H9 (cell line): ENCODE measurements at regions not wholly inside any gene's neighbourhood (a gene's known extent, or its start where the extent isn't known, plus 50 kb on each side); places are given as distances from the start of the nearest gene placed in this dataset.
A peak's percentile ranks its signal among the peaks of the same experiment; 100 is the strongest.

Source experiments
- DNase-seq: peaks from one replicate; pipeline ENCODE4 v3.0.0-alpha.2; 2017
- H2AFZ ChIP-seq: one replicate; pipeline ENCODE4 v1.6.1; 2013; ENCODE audit warnings: mild to moderate bottlenecking, low read length, control low read depth, moderate library complexity
- H2AK5ac ChIP-seq: 2 replicates; pipeline ENCODE4 v1.6.1; 2013; ENCODE audit warnings: low read length, control low read depth, mixed read lengths; ENCODE audit not compliant: insufficient read length
- H2BK120ac ChIP-seq: one replicate; pipeline ENCODE4 v1.6.1; 2013; ENCODE audit warnings: low read depth, mild to moderate bottlenecking, low read length, control low read depth, inconsistent platforms; ENCODE audit not compliant: poor library complexity, severe bottlenecking
- H2BK12ac ChIP-seq: 2 replicates; pipeline ENCODE4 v1.6.1; 2013; ENCODE audit warnings: low read length, control low read depth, mixed read lengths, low read depth; ENCODE audit not compliant: insufficient read length
- H2BK15ac ChIP-seq: 2 replicates; pipeline ENCODE4 v1.6.1; 2013; ENCODE audit warnings: low read depth, low read length, control low read depth
- H2BK20ac ChIP-seq: one replicate; pipeline ENCODE4 v1.6.1; 2013; ENCODE audit warnings: low read depth, mild to moderate bottlenecking, low read length, control low read depth, inconsistent platforms; ENCODE audit not compliant: poor library complexity, severe bottlenecking
- H2BK5ac ChIP-seq: 2 replicates; pipeline ENCODE4 v1.6.1; 2013; ENCODE audit warnings: low read length, control low read depth, mixed read lengths; ENCODE audit not compliant: insufficient read length
- H3K14ac ChIP-seq: 2 replicates; pipeline ENCODE4 v1.6.1; 2013; ENCODE audit warnings: low read length, control low read depth; ENCODE audit not compliant: insufficient read depth
- H3K18ac ChIP-seq: 2 replicates; pipeline ENCODE4 v1.6.1; 2013; ENCODE audit warnings: low read depth, mild to moderate bottlenecking, mixed read lengths, low read length, control low read depth; ENCODE audit not compliant: insufficient read length
- H3K23ac ChIP-seq: 2 replicates; pipeline ENCODE4 v1.6.1; 2013; ENCODE audit warnings: low read length, control low read depth, mixed read lengths, low read depth; ENCODE audit not compliant: insufficient read length
- H3K23me2 ChIP-seq: 2 replicates; pipeline ENCODE4 v1.6.1; 2013; ENCODE audit warnings: low read depth, mild to moderate bottlenecking, mixed read lengths, low read length, control low read depth; ENCODE audit not compliant: insufficient read length, poor library complexity, severe bottlenecking
- H3K27ac ChIP-seq: 2 replicates; pipeline ENCODE4 v1.5.1; 2013; ENCODE audit warnings: low read length, control low read depth, mixed read lengths, low read depth; ENCODE audit not compliant: insufficient read length
- H3K27me3 ChIP-seq: 2 replicates; pipeline ENCODE4 v1.6.1; 2013; ENCODE audit warnings: low read length, control low read depth, inconsistent platforms; ENCODE audit not compliant: insufficient read depth
- H3K4ac ChIP-seq: 2 replicates; pipeline ENCODE4 v1.6.1; 2013; ENCODE audit warnings: low read depth, mild to moderate bottlenecking, control low read depth, inconsistent platforms, low read length, moderate library complexity
- H3K4me1 ChIP-seq: 2 replicates; pipeline ENCODE4 v1.6.1; 2013; ENCODE audit warnings: low read length, control low read depth, inconsistent platforms; ENCODE audit not compliant: insufficient read depth
- H3K4me2 ChIP-seq: 2 replicates; pipeline ENCODE4 v1.6.1; 2013; ENCODE audit warnings: low read length, control low read depth, mixed read lengths; ENCODE audit not compliant: insufficient read length, insufficient read depth
- H3K56ac ChIP-seq: 2 replicates; pipeline ENCODE4 v1.6.1; 2013; ENCODE audit warnings: low read depth, mild to moderate bottlenecking, mixed read lengths, low read length, control low read depth; ENCODE audit not compliant: insufficient read length
- H3K79me1 ChIP-seq: 2 replicates; pipeline ENCODE4 v1.6.1; 2013; ENCODE audit warnings: low read depth, mild to moderate bottlenecking, moderate library complexity, low read length, control low read depth, inconsistent platforms; ENCODE audit not compliant: insufficient read depth, poor library complexity, severe bottlenecking
- H3K79me2 ChIP-seq: 2 replicates; pipeline ENCODE4 v1.6.1; 2013; ENCODE audit warnings: low read length, control low read depth, inconsistent platforms; ENCODE audit not compliant: insufficient read depth
- H3K9ac ChIP-seq: 2 replicates; pipeline ENCODE4 v1.6.1; 2013; ENCODE audit warnings: low read length, control low read depth, mixed read lengths; ENCODE audit not compliant: insufficient read length; ENCODE audit errors: extremely low read depth
- H3K9me3 ChIP-seq: one replicate; pipeline ENCODE4 v1.6.1; 2013; ENCODE audit warnings: low read depth, low read length, inconsistent platforms; ENCODE audit not compliant: control insufficient read depth
- H3T11ph ChIP-seq: one replicate; pipeline ENCODE4 v1.6.1; 2013; ENCODE audit warnings: mild to moderate bottlenecking, low read length, control low read depth, inconsistent platforms
- H4K20me1 ChIP-seq: one replicate; pipeline ENCODE4 v1.6.1; 2013; ENCODE audit not compliant: control insufficient read depth, insufficient read length, insufficient read depth
- H4K5ac ChIP-seq: 2 replicates; pipeline ENCODE4 v1.6.1; 2013; ENCODE audit warnings: low read depth, mild to moderate bottlenecking, mixed read lengths, low read length, control low read depth; ENCODE audit not compliant: insufficient read length
- H4K8ac ChIP-seq: replicated peaks from 2 replicates; pipeline ENCODE4 v1.6.1; 2013; ENCODE audit warnings: low read length, control low read depth, mixed read lengths, low read depth; ENCODE audit not compliant: insufficient read length
- H4K91ac ChIP-seq: 2 replicates; pipeline ENCODE4 v1.6.1; 2013; ENCODE audit warnings: low read depth, mild to moderate bottlenecking, moderate library complexity, mixed read lengths, low read length, control low read depth; ENCODE audit not compliant: insufficient read length
- H3K27ac Mint-ChIP-seq, 3 experiments: 2 replicates in 2 of 3; 3 replicates in 1 of 3; pipeline ENCODE4 v1.8.0; 2020 to 2021; ENCODE audit warnings: mixed read lengths in 3 of 3, mild to moderate bottlenecking in 1 of 3, moderate library complexity in 1 of 3
- H3K27me3 Mint-ChIP-seq: 2 replicates; pipeline ENCODE4 v1.8.0; 2021; ENCODE audit warnings: low read depth, mild to moderate bottlenecking, moderate library complexity, mixed read lengths
- H3K36me3 Mint-ChIP-seq, 3 experiments: 2 replicates in 2 of 3; 3 replicates in 1 of 3; pipeline ENCODE4 v1.8.0; 2020 to 2021; ENCODE audit warnings: low read depth in 3 of 3, mixed read lengths in 3 of 3; ENCODE audit not compliant: insufficient read depth in 1 of 3
- H3K4me1 Mint-ChIP-seq, 2 experiments: 2 replicates each; pipeline ENCODE4 v1.8.0; 2020; ENCODE audit warnings: mixed read lengths in 2 of 2
- H3K4me3 Mint-ChIP-seq, 2 experiments: 2 replicates in 1 of 2; 3 replicates in 1 of 2; pipeline ENCODE4 v1.8.0; 2020 to 2021; ENCODE audit warnings: mild to moderate bottlenecking in 2 of 2, mixed read lengths in 2 of 2, moderate library complexity in 1 of 2
- H3K9me3 Mint-ChIP-seq, 2 experiments: 2 replicates in 1 of 2; 3 replicates in 1 of 2; pipeline ENCODE4 v1.8.0; 2020; ENCODE audit warnings: mild to moderate bottlenecking in 2 of 2, mixed read lengths in 2 of 2, moderate library complexity in 1 of 2
- CTCF ChIP-seq: fragments of 200-600 bp; sonication (generic); conservative IDR thresholded peaks from 3 replicates; pipeline ENCODE4 v1.8.0; 2021; ENCODE audit warnings: antibody characterized with exemption, mild to moderate bottlenecking
- WGBS: extraction: QIAGEN DNeasy Blood & Tissue Kit; methylation state at CpG from one replicate; pipeline ENCODE4 v1.1.7; 2013; ENCODE audit warnings: missing lambda C conversion rate, low lambda C conversion rate, mixed read lengths; ENCODE audit not compliant: insufficient read length; ENCODE audit errors: extremely low coverage; 5-methylcytosine and 5-hydroxymethylcytosine counted together

- Mint-ChIP-seq H3K36me3 (peaks cover 0 to 2% (median 0%) of the 10 kb centered on the region in 3 experiments; a peak in 2 of 7 replicates), H3K4me1 (peaks cover 0 to 12% of the 10 kb centered on the region in 2 experiments; a peak in 2 of 4 replicates), H3K27ac (no peak overlapping the region), H3K27me3 (peaks cover 15% of the 10 kb centered on the region), H3K4me3 (no peak overlapping the region), H3K9me3 (peaks cover 73 to 86% of the 10 kb centered on the region in 2 experiments)
- Histone ChIP-seq H3K27me3 (no peaks in the 10 kb centered on the region; the same call in 1 of the 2 replicates), H4K20me1 (no peaks in the 10 kb centered on the region), H3K4me1 (no peaks in the 10 kb centered on the region), H2BK15ac (no peak overlapping the region), H3K27ac (no peak overlapping the region), H3T11ph (no peak overlapping the region), H3K79me2 (no peaks in the 10 kb centered on the region), H2BK12ac (no peak overlapping the region), H2BK5ac (no peak overlapping the region), H2BK20ac (no peak overlapping the region), H3K9me3 (no peaks in the 10 kb centered on the region), H3K23ac (no peak overlapping the region), H3K4ac (no peak overlapping the region), H3K56ac (no peak overlapping the region), H4K8ac (no peak overlapping the region), H3K79me1 (no peaks in the 10 kb centered on the region), H3K9ac (no peak overlapping the region), H3K18ac (no peak overlapping the region), H2AK5ac (no peak overlapping the region), H4K91ac (no peak overlapping the region), H4K5ac (no peak overlapping the region), H3K23me2 (no peaks in the 10 kb centered on the region), H2AFZ (no peak overlapping the region), H3K14ac (no peak overlapping the region), H3K4me2 (no peak overlapping the region), H2BK120ac (no peak overlapping the region)
- WGBS: no CpG with 5 or more reads among the region's 10 CpGs
- DNase-seq: peak; percentile 55
- peak; percentile 52 for TF ChIP-seq CTCF
Measured at GRCh38 chrX:68945603-68946228, 116.9 kb downstream of the EFNB1 start.
